NCI-H2227 (cell line): ENCODE measurements at regions not wholly inside any gene's neighbourhood (a gene's known extent, or its start where the extent isn't known, plus 50 kb on each side); places are given as distances from the start of the nearest gene placed in this dataset.
"Not testable (repeated sequence)": the region's sequence is repeated elsewhere in the genome, so short reads cannot be mapped to it uniquely, and the experiment has no call there.

Experiments
- DNase-seq: peaks from one replicate; lab custom pipeline; 2025; ENCODE audit not compliant: unreplicated experiment; lab: John Stamatoyannopoulos, UW

- DNase-seq = no peak
These were observed 50.9 kb upstream of the NXT1 start for GRCh38 chr20:23299673-23300050.

- DNase-seq = no peak
These were observed 51.5 kb upstream of the NXT1 start for GRCh38 chr20:23298926-23299672.

DNA sequence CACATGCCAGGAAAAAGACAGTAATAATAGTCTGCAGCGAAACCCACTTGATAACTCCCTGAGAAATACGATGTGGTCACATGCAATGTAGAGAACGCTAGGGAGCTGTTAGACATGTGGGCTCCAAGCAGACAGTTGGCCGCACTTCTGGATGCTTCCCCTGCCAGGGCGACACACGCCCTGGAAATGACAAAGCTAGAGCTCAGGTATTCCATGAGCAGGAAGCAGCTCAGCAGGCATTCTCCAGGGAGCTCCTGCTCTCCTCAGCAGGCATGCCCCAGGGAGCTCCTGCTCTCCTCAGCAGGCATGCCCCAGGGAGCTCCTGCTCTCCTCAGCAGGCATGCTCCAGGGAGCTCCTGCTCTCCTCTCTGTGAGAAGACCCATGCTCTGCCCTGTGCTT, 52.4 kb upstream of the NXT1 start:
- DNase-seq = no peak

DNA sequence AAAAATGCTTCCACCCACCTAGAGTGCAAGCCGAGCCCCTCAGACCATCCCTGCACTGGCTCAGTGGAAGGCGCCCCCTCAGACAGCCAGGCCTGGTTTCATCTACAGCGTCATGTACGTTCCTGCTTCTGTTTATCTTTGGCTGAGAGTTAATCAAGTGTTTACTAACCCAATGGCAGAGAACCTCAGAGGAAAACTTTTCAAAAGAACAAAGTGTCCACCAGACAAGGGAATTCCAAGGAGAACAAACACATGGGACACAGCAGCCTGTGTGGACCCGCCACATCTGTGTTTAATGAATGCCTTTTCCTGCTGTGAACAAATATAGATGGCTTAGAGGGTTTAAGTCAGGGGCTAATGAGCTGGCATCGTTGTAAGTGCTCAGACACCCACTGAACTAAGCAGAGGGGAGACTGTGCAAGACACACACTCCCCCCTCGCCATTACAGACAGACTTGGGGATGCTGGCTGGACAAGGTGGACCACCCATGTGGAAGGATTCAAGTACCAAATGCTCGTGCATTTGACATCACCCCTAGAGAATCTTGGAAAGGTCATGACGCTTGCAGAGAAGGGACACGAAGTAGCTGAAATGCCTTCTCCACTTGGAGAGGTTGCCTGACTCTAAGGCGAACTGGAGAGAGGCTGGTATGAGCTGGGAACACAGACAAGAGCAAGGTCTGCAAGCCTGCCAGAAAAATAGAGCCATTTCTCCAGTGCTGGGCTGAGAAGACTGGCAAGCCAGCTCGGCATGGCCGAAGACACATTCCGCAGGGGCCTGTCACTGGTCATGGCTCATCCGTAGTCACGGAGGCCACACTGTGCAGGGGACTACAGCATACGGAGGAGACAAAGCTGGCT, 53.5 kb upstream of the NXT1 start:
- no peak for DNase-seq

DNA sequence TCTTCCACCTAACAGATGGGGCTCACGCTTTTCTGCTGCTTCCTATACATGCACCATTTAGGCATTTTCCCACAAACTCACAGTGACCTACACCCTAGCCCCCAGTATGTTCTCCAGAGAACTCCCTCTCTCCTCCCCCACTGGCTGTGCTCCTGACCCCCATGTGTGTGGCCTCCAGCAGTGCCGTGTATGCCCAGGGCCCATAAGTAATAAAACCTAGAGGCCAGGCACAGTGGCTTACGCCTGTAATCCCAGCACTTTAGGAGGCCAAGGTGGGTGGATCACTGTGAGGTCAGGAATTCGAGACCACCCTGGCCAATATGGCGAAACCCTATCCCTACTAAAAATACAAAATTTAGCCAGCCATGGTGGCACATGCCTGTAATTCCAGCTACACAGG, 54.7 kb upstream of the NXT1 start:
- DNase-seq = no peak

DNA sequence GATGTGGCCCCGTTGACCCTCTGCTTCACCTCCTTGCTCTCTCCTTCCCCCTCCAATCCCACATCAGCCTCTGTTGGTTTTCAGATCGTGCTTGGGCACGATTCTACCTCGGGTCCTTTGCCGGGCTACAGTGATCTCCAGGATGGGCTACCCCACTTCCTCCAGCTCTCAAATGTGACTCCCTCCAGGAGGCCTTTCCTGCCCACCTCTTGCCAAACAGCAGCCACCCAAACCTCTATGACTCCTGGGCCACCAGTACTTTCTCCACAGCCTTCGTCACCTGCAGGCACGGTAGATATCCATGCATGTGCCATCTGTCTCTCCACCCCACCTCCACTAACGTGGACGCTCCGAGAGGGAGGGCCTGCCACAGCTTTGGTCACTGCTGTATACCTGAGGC, 55.9 kb upstream of the NXT1 start:
- DNase-seq = no peak

- DNase-seq = no peak
These were observed 56.4 kb upstream of the NXT1 start for GRCh38 chr20:23294166-23294565.

DNA sequence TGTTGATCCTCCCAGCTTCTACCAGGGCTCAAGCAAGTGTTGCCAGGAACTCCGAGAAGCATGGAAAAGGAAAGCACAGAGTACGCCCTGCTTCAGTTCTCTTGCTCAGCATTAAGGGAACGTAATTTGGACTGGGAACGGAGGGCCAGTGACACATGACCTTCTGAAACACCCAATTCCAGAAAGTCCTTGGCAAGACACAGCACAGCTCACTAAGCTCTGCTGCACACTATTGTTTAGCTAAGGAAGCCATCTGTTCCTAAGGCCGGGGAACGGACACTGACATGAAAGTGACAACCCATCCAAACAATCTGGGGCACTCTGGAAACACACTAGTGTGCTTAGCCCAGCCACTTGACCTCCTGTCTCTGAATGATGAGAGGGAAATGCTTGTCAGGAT, 56.9 kb upstream of the NXT1 start:
- DNase-seq = no peak

GRCh38 chr20:23292311-23292710, 58.3 kb upstream of the NXT1 start:
- not testable (repeated sequence) for DNase-seq

DNA sequence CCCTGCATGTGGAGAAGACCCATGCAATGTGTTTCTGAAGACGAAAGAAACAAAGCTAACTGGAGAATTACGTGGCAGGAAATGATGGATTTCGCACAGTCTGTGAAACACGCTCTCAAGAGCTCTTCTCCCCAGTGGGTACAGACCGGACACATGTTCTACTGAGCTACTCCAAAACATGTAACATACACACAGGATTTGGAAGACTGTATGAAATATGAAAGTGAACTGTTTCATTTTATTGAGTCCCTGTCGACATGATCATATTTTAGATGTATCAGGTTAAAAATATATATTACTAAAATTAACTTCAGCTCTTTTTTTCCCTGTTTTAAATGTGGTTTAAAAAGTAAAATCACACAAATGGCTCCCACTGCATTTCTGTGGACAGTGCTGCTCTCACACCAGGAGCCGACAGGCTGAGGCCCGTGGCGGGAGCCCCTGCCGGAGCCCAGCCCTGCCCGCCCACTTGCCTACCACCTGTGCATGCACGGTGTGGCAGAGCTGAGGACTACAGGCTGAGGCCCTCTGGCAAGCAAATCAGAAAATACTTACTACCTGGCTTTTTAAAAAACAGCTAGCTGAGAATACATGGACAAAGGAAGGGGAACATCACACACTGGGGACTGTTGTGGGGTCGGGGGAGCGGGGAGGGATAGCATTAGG, 58.9 kb upstream of the NXT1 start:
- DNase-seq = no peak

DNA sequence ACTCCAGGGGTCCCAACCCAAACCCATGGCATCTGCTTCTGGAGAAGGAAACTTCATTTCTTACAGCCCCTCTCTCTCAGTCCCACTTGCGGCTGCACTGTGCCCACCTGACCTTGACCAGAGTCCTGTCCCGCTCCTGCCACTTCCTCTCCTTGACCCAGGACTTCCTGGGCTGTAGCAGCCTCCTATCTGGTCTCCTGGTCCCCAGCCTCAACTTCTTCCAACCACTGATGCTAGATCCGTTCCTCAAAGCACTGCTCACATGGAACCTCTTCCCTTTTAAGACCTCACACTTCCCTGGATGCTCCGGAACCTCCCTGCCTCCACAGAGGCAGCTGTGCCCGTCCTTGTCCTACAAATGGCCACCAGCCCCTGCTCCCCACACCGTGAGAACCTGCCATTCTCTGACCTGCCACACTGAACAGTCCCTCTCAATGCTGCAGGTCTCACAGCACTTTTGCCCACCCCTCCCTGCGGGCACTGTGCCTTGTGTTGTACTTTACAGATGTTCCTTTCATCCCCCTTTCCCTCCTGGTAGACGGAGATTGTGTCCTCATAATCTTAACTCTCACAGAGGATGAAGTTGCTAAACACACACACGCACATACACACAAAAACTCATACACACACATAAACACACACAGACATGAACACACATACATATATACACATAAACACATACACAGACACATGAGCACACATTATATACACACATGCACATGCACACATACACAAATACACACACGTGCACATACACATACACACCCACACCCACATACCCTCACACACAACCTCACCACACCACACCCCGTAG, 59.6 kb upstream of the NXT1 start:
- DNase-seq = no peak

DNA sequence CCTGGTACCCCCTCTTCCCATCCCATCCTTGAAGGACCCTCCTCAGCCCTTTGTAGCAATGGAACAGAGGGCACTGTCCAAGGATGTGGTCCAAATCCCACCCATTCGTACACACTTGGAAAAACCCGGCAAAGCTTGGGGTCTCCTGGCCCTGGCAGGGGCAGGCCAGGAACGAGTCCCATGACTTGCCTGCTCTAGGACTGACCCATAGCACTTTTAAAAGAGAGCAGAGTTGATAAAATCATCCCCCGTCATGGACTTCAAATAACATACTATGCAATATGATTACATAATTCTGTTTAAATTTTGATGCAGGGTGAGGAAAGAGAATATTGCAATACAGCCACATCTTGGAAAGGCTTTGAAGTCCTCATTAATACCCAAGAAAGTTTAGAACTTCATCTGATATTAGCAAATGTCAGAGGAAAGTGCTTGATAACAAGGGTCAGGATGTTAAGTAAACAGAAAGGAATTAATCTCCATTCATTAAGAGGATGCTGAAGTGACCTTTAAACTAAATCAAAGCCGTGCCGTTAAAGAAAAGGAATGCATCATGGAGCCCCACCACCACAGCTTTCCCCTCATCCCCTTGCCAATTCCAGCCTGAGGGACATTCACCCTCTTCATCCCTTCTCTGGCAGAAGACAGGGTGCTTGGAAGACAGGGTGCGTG, 60.7 kb upstream of the NXT1 start:
- DNase-seq = no peak

DNA sequence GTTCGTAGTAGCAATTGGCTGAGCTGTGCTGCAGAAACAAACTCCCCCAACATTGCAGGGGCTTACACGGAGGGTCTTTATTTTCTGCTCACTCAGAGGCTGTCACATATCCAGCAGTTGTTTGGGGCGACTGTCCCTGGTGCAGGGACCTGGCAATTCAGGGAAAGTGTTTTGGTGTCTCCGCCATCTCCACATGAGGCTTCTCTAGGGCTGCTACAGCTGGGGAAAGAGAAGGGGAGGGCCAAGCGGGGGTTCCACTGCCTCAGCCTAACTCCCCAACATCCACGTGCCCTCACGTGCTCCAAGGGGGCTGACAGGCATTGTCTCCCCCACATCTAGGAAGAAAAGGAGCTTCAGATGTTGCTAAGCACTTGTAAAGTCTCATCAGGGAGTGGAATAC, 61.3 kb upstream of the NXT1 start:
- no peak for DNase-seq

DNA sequence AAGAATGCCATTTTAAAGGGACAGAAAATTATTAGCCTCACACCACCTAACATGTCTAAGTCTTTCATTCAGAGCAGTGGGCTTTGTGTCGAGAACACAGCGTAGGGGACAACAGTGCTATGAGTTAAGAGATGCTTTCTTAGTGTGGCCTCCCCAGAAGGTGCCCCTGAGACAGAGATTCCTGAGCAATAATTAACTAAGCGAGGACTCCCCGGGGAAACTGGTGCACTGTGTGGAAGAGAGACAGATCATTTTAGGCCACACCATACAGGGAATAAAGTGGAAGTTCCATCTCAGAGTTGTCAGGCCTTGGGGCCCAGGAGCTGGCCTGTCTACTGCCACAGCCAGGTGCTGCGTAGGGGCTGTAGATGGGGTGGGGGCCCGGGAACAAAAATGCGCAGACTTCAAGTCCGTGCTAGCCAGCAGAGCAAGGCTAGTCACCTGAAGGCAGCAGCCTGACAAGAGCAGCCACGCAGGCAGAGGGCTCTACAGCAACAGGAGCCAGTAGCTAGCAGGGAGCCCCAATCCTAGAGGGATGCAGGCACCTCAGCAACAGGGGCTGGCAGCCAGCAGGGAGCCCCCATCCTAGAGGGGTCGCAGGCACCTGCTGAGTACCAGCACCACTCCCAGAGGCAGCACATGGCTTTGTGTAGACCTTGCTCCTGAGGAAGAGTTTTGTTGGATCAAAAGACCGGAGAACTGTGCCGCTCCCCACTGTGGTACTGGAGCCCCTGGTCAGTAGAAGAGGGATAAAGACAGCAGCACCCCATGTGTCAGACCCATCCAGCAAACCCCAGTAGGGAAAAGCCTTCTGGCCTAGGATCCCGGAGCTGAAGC, 63.0 kb upstream of the NXT1 start:
- no peak for DNase-seq

- DNase-seq = no peak
These were observed 64.2 kb upstream of the NXT1 start for GRCh38 chr20:23286346-23286745.

GRCh38 chr20:23285536-23285935, 65.1 kb upstream of the NXT1 start:
- no peak for DNase-seq

GRCh38 chr20:23284009-23284408, 66.6 kb upstream of the NXT1 start:
- no peak for DNase-seq

DNA sequence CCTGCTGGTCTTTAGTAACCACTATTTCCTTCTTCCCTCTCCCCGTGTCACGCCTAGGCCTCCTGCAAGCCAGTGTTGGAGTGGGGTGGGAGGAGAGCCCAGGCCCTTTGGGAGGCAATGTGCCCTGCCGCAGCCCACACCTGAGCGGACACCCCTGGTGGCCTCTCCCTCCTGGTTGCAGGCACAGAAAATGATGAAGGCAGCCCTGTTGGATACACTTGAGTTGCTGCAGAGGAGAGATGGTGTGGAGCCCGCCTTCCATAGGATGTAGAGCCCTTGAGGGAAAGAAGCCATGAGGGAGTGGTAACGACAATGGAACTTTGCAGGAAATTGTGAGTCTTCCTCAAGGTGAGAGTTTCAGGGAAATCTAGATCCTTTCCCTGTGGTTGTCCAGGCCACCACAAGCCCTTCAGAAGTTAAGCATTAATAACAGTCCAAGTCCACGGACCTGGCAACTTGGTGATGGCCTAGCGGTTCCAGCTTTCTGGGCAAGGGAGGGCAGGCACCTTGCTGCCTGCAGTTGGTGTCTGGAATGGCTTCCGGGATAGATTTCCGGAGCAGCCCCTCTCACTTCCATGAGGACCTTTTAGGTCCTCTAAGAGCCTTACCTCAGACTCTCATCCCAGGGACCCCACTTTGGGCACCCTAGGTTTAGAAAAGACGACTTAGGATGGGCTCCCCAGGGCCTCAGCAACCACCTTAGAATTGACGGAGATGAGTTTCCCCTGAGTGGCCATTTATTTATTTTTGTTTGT, 67.3 kb upstream of the NXT1 start:
- DNase-seq = no peak

- DNase-seq = no peak
These were observed 68.0 kb upstream of the NXT1 start for GRCh38 chr20:23282546-23282945.
